ENCODE measurements at regions not wholly inside any gene's neighbourhood (a gene's known extent, or its start where the extent isn't known, plus 50 kb on each side); places are given as distances from the start of the nearest gene placed in this dataset.

GRCh38 chr5:124418390-124418789 lies 328.0 kb downstream of the ZNF608 start (continued):
- no peak for TF ChIP-seq CTCF (IDR thresholded peaks at IDR 0.05; ENCODE audit: low read depth, low read length, missing input control)
- no peak for TF ChIP-seq JUND (IDR thresholded peaks at IDR 0.05)
- TF ChIP-seq NR2F2 (IDR thresholded peaks at IDR 0.05), result no peak
- no peak for TF ChIP-seq GABPA (IDR thresholded peaks at IDR 0.05 in 1 of 2, conservative IDR thresholded peaks at IDR 0.05 in 1 of 2)

DNA sequence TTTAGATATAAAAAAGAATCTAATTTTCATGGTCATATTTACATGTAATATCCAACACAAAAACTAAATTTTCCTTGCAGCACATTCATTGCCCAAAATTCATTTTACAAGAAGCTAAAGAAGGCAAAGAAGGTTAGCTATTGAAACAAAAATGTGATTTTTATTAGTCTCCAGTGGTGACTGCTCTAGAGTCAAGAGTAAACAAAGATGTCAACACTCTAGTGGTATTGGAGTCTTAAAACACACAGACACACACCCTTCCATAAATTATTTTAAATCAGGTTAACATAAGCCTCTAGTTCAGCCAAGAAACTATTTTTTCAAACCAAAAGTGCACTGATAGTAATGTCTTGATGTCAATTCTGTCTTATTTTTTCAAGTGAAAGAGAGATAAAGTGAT lies 329.2 kb downstream of the ZNF608 start:
- no peak for DNase-seq (ENCODE audit: low spot score)

GRCh38 chr5:124416627-124417026 lies 329.8 kb downstream of the ZNF608 start:
- DNase-seq (ENCODE audit: low spot score), result no peak
- Histone ChIP-seq H3K4me1 (ENCODE audit: control insufficient read depth in 4 of 4, insufficient read depth in 4 of 4, low read length in 3 of 4) (no peaks in the 10 kb centered on the region), H3K4me3 (ENCODE audit: low read depth in 1 of 3, low read length in 3 of 3) (no peak overlapping the region), H3K9ac (ENCODE audit: low read depth in 1 of 2, low read length in 2 of 2) (no peak overlapping the region), H3K36me3 (ENCODE audit: control insufficient read depth in 4 of 4, insufficient read depth in 3 of 4, low read depth in 1 of 4, low read length in 3 of 4) (no peaks in the 10 kb centered on the region), H3K27me3 (ENCODE audit: control insufficient read depth in 4 of 4, insufficient read depth in 4 of 4, low read length in 3 of 4) (no peaks in the 10 kb centered on the region), H3K9me3 (ENCODE audit: control insufficient read depth in 4 of 4, low read length in 3 of 4) (peaks cover 0 to 1% (median 0%) of the 10 kb centered on the region in 4 donors), H3K27ac (ENCODE audit: low read depth in 1 of 2, low read length in 2 of 2) (no peak overlapping the region)
- TF ChIP-seq, protein P1, sequence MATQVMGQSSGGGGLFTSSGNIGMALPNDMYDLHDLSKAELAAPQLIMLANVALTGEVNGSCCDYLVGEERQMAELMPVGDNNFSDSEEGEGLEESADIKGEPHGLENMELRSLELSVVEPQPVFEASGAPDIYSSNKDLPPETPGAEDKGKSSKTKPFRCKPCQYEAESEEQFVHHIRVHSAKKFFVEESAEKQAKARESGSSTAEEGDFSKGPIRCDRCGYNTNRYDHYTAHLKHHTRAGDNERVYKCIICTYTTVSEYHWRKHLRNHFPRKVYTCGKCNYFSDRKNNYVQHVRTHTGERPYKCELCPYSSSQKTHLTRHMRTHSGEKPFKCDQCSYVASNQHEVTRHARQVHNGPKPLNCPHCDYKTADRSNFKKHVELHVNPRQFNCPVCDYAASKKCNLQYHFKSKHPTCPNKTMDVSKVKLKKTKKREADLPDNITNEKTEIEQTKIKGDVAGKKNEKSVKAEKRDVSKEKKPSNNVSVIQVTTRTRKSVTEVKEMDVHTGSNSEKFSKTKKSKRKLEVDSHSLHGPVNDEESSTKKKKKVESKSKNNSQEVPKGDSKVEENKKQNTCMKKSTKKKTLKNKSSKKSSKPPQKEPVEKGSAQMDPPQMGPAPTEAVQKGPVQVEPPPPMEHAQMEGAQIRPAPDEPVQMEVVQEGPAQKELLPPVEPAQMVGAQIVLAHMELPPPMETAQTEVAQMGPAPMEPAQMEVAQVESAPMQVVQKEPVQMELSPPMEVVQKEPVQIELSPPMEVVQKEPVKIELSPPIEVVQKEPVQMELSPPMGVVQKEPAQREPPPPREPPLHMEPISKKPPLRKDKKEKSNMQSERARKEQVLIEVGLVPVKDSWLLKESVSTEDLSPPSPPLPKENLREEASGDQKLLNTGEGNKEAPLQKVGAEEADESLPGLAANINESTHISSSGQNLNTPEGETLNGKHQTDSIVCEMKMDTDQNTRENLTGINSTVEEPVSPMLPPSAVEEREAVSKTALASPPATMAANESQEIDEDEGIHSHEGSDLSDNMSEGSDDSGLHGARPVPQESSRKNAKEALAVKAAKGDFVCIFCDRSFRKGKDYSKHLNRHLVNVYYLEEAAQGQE (IDR thresholded peaks at IDR 0.05), result no peak
- no peak for TF ChIP-seq HNF4G (IDR thresholded peaks at IDR 0.05)
- TF ChIP-seq JUND (IDR thresholded peaks at IDR 0.05), result no peak
- TF ChIP-seq RAD21 (IDR thresholded peaks at IDR 0.05), result no peak
- no peak for TF ChIP-seq SP1 (IDR thresholded peaks at IDR 0.05)
- TF ChIP-seq, protein P2, sequence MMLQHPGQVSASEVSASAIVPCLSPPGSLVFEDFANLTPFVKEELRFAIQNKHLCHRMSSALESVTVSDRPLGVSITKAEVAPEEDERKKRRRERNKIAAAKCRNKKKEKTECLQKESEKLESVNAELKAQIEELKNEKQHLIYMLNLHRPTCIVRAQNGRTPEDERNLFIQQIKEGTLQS (IDR thresholded peaks at IDR 0.05), result no peak
- TF ChIP-seq, protein P3, sequence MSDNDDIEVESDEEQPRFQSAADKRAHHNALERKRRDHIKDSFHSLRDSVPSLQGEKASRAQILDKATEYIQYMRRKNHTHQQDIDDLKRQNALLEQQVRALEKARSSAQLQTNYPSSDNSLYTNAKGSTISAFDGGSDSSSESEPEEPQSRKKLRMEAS (IDR thresholded peaks at IDR 0.05), result no peak
- no peak for TF ChIP-seq HNF4A (conservative IDR thresholded peaks at IDR 0.05)
- no peak for TF ChIP-seq GABPA (IDR thresholded peaks at IDR 0.05 in 1 of 2, conservative IDR thresholded peaks at IDR 0.05 in 1 of 2)
- WGBS, result 96% methylated on average over 3 of the region's 3 CpGs

More for the DNA sequence above, 329.2 kb downstream of the ZNF608 start:
- no peaks in the 10 kb centered on the region for H3K9me3 ChIP-seq (ENCODE audit: control insufficient read depth in 4 of 4, low read length in 3 of 4)
- H3K27me3 ChIP-seq (ENCODE audit: control insufficient read depth in 4 of 4, insufficient read depth in 4 of 4, low read length in 3 of 4), result no peaks in the 10 kb centered on the region
- H3K4me1 ChIP-seq (ENCODE audit: control insufficient read depth in 4 of 4, insufficient read depth in 4 of 4, low read length in 3 of 4), result no peaks in the 10 kb centered on the region
- no peak overlapping the region for H3K9ac ChIP-seq (ENCODE audit: low read depth in 1 of 2, low read length in 2 of 2)
- H3K27ac ChIP-seq (ENCODE audit: low read depth in 1 of 2, low read length in 2 of 2), result no peak overlapping the region
- TF ChIP-seq HNF4A (conservative IDR thresholded peaks at IDR 0.05) (no peak), YY1 (IDR thresholded peaks at IDR 0.05) (no peak), GABPA (IDR thresholded peaks at IDR 0.05 in 1 of 2, conservative IDR thresholded peaks at IDR 0.05 in 1 of 2) (no peak)
- TF ChIP-seq, protein P3 (IDR thresholded peaks at IDR 0.05), result no peak
- TF ChIP-seq, protein P4, sequence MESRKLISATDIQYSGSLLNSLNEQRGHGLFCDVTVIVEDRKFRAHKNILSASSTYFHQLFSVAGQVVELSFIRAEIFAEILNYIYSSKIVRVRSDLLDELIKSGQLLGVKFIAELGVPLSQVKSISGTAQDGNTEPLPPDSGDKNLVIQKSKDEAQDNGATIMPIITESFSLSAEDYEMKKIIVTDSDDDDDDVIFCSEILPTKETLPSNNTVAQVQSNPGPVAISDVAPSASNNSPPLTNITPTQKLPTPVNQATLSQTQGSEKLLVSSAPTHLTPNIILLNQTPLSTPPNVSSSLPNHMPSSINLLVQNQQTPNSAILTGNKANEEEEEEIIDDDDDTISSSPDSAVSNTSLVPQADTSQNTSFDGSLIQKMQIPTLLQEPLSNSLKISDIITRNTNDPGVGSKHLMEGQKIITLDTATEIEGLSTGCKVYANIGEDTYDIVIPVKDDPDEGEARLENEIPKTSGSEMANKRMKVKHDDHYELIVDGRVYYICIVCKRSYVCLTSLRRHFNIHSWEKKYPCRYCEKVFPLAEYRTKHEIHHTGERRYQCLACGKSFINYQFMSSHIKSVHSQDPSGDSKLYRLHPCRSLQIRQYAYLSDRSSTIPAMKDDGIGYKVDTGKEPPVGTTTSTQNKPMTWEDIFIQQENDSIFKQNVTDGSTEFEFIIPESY (IDR thresholded peaks at IDR 0.05), result no peak
- no peaks in the 10 kb centered on the region for H3K36me3 ChIP-seq (ENCODE audit: control insufficient read depth in 4 of 4, insufficient read depth in 3 of 4, low read depth in 1 of 4, low read length in 3 of 4)
- no peak overlapping the region for H3K4me3 ChIP-seq (ENCODE audit: low read depth in 1 of 3, low read length in 3 of 3)
